BJ (cell line): ENCODE measurements at regions not wholly inside any gene's neighbourhood (a gene's known extent, or its start where the extent isn't known, plus 50 kb on each side); places are given as distances from the start of the nearest gene placed in this dataset.
"Not testable (repeated sequence)": the region's sequence is repeated elsewhere in the genome, so short reads cannot be mapped to it uniquely, and the experiment has no call there.

Experiments used
- CTCF ChIA-PET: fragments of 350-600 bp; formaldehyde crosslinking; extraction: SDS; loops from one replicate; lab custom pipeline; 2021; ENCODE audit warnings: antibody characterized with exemption, inconsistent platforms; lab: Yijun Ruan, JAX
- POLR2A ChIA-PET: fragments of 300-600 bp; sonication (Branson Sonifier 250); formaldehyde crosslinking; extraction: SDS; loops from one replicate; lab custom pipeline; 2021; ENCODE audit warnings: antibody characterized with exemption; lab: Charles Lee
- DNase-seq: peaks from one replicate; pipeline ENCODE4 v3.0.0-alpha.2; 2011; ENCODE audit warnings: low read depth
- H3K27me3 ChIP-seq: 2 replicates; pipeline ENCODE4 v1.6.0; 2011; ENCODE audit warnings: low read length; ENCODE audit not compliant: control insufficient read depth, insufficient read depth
- H3K36me3 ChIP-seq: 2 replicates; pipeline ENCODE4 v1.5.1; 2011; ENCODE audit warnings: low read length; ENCODE audit not compliant: control insufficient read depth, insufficient read depth
- H3K4me3 ChIP-seq: 2 replicates; pipeline ENCODE4 v1.5.1; 2011; ENCODE audit warnings: low read depth, mild to moderate bottlenecking, control low read depth, low read length
- CTCF ChIP-seq: IDR thresholded peaks from 2 replicates; pipeline ENCODE4 v1.5.1; 2011; ENCODE audit warnings: low read depth, mild to moderate bottlenecking, control low read depth, inconsistent platforms, low read length, moderate library complexity; ENCODE audit not compliant: insufficient read depth

GRCh38 chr14:23727566-23728335 lies 91.6 kb downstream of the DHRS2 start:
- no peak for DNase-seq
- ChIA-PET POLR2A (no interaction called here), CTCF (interaction anchor here (0.7 to 6.0 kb wide), 8 partner anchors 9 to 203 kb away, joined by 3 to 27 read pairs (median 4); no protein-coding TSS in a partner anchor)
- peak; percentile 40 for TF ChIP-seq CTCF
- Histone ChIP-seq H3K27me3 (peaks cover 1% of the 10 kb centered on the region; the same call in 1 of the 2 replicates), H3K4me3 (no peak overlapping the region), H3K36me3 (no peaks in the 10 kb centered on the region)

DNA sequence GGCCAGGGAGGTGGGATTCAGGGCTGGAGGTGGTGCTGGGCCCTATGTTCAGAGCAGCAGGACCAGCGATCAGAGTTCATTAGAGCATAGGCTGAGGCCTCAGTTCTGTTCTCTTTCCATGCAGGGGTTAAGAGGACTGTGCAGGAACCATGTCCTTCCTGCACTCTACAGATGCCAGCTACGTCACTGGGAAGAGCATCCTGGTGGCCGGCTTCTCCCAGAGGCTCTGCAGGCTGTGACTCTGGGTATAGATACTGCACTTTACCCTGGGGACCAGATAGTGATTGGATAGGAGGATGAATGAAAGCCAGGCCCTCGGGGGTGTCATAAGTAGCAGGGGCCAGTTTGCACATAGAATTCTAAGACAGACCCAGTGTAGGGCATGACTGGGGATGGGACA lies 92.6 kb downstream of the DHRS2 start:
- Histone ChIP-seq H3K4me3 (no peak overlapping the region), H3K36me3 (no peaks in the 10 kb centered on the region), H3K27me3 (peaks cover 1% of the 10 kb centered on the region; the same call in 1 of the 2 replicates)
- DNase-seq: no peak
- ChIA-PET CTCF (interaction anchor here (6.0 kb wide), 1 partner anchor 182 kb away, joined by 27 read pairs; no protein-coding TSS in a partner anchor), POLR2A (no interaction called here)
- no peak for TF ChIP-seq CTCF

DNA sequence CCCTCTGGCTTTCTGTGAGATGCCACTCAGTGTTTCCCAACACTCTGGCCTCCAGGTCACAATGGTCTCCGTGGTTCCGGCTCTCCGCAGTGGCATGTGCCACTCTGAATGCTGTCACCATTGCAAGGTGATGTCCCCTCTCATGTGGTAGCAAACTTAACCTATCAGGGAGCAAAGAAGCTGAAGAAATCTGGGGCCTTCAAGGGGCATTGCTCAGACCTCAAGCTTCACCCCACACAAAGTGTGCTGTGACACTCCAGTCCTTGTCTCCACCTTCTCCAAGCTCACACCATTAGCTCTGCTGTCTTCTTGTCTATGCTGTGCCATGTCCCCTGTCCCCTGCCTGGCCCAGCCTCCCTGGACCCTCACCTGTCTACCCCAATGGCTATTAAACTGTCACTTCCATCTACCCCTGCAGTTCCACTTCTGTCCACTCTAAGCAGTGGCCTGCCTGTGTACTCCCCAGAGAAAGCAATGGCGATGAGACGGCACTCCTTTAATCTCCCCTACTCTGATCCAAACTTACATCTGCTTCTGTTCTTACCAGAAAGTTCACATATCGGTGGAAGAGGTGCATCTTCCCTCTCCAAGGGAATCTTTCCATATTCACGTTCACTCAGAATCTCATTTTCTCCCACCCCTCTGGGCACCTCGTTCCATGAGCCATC lies 93.7 kb downstream of the DHRS2 start:
- no peak overlapping the region for H3K4me3 ChIP-seq
- DNase-seq: no peak
- no peak for TF ChIP-seq CTCF
- POLR2A ChIA-PET: no interaction called here
- CTCF ChIA-PET: interaction anchor here (1.0 to 6.0 kb wide), 2 partner anchors 98 to 181 kb away, joined by 4 to 27 read pairs; no protein-coding TSS in a partner anchor
- H3K36me3 ChIP-seq: no peaks in the 10 kb centered on the region
- H3K27me3 ChIP-seq: peaks cover 1% of the 10 kb centered on the region; the same call in 1 of the 2 replicates

- POLR2A ChIA-PET: no interaction called here
- Histone ChIP-seq H3K27me3 (peaks cover 1% of the 10 kb centered on the region; the same call in 1 of the 2 replicates), H3K36me3 (no peaks in the 10 kb centered on the region), H3K4me3 (no peak overlapping the region)
- CTCF ChIA-PET: interaction anchor here (1.4 kb wide), 1 partner anchor 175 kb away, joined by 4 read pairs; no protein-coding TSS in a partner anchor
- TF ChIP-seq CTCF: no peak
- DNase-seq: no peak
These were observed 99.2 kb downstream of the DHRS2 start for GRCh38 chr14:23735394-23735793.

GRCh38 chr14:23744368-23744767 lies 108.2 kb downstream of the DHRS2 start:
- DNase-seq, POLR2A ChIA-PET, H3K36me3 ChIP-seq, H3K27me3 ChIP-seq, H3K4me3 ChIP-seq: not testable (repeated sequence)
- CTCF ChIA-PET: interaction anchor here (1.4 kb wide), 2 partner anchors 78 to 172 kb away, joined by 3 read pairs; no protein-coding TSS in a partner anchor
